NCI-H446 (cell line): ENCODE measurements at regions not wholly inside any gene's neighbourhood (a gene's known extent, or its start where the extent isn't known, plus 50 kb on each side); places are given as distances from the start of the nearest gene placed in this dataset.
A peak's percentile ranks its signal among the peaks of the same experiment; 100 is the strongest.

Experiments used
- DNase-seq, 2 experiments: peaks; one replicate each; lab custom pipeline; 2025; lab: John Stamatoyannopoulos, UW

DNA sequence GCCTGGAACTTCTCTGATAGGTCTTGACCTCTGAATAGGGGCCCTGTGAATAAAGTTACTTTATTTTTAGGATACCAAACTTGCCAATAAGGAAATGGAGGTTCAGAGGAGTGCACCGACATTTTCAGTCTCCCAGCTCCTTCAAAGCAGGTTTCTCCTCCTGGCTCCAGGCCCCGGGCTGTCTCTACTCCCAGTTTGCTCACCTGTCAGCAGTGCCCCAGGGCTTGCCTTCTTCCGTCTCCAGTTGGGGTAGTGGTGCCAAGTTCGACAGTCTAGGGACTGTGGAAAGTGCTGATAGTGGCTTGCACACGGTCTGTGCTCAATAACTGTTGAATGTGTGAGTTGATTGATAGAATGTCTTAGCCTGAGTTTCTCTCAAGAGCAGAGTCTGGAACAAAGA lies 149.2 kb downstream of the ACTL8 start:
- DNase-seq, result no peak

DNA sequence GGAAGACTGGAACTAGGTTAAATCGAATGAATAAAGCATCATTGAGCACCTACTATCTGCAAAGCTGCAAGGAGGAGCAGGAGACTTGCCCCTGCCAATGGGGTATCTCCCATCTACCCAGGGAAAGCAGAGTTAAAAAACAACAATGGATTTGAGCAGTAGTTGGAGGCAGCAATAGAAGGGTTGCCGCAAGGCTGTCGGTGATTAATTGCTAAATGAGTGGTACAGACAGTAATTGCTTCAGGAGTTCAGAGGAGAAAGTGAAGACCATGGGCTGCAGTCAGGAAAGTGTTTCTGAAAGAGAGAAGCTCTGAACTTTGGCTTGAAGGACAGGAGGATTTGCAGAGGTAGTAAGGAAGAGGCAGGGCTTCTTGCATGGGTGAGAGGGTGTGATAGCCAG lies 152.9 kb downstream of the ACTL8 start:
- no peak for DNase-seq

DNA sequence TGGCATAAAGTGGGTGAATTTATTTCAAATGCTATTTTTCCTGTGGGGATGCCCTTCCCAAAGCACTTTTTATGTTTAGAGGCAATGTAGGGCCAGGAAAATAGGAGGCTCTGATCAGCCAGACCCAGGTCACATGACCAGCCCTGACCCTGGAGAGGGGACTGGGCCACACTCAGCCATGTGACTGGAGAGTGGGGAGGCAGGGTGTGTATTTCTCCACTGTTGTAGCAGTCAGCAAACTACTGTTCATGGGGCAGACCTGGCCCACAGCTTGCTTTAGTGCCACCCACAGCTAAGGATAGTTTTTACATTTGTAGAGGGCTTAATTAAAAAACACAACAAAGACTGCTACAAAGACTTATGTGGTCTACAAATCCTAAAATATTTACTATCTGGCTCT lies 153.8 kb downstream of the ACTL8 start:
- DNase-seq, result no peak

DNA sequence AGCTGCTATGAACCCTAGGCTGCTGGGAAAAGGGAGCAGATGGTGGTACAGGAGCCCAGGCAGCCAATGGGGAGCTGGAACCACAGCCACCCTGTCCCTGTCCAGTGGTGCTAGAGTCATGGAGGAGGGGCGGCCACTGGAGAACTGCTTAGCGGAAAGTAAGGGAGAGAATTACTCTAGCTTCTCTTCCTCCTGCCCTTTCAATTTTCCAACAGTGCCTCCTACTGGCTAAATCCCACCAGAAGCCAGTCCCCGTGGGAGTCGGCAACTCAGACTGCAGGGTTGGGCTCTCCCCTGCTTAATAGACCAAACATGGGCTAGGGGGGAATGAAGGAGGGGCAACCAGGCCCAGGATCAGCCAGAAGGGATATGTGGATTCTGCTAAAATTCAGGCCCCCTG lies 154.5 kb downstream of the ACTL8 start:
- DNase-seq, result peak in 1 of 2 experiments; percentile 33

DNA sequence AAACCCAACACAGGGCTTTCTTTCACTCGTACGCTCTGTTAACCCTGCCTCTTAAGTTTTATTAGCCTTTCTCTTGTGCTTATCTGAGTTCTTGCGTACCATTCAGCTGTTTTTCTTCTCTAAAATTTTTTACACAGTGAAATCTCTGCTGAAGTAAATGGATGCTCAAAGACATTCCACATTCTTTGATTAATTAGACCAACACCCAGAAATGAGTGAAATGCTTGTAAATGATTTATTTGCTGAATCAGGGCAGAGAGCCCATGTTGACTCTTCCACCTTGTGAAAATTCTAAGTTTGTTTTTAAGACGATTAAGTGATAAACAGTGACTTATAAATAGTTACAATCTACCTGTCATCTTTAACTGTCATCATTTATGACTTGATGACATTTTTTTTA lies 156.7 kb downstream of the ACTL8 start:
- DNase-seq, result no peak

DNA sequence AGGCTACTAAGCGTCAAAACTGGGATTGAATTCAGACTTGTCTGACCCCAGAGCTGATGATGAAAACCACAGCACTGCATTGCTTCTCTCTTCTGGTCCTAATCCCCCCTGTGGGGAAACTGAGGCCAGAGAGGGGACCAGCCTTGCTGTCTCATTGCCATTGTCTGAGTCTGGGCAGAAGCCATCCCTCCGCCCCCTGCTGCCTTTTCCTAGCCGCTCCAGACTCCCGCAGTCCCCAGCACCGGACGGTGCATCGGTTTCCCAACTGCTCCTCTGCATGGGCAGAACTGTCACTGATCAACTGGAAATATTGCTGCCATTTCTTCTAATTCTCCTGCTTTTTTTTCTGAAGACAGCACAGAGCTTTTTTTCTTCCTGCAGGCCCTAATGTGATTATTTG lies 157.4 kb downstream of the ACTL8 start:
- DNase-seq, result no peak

DNA sequence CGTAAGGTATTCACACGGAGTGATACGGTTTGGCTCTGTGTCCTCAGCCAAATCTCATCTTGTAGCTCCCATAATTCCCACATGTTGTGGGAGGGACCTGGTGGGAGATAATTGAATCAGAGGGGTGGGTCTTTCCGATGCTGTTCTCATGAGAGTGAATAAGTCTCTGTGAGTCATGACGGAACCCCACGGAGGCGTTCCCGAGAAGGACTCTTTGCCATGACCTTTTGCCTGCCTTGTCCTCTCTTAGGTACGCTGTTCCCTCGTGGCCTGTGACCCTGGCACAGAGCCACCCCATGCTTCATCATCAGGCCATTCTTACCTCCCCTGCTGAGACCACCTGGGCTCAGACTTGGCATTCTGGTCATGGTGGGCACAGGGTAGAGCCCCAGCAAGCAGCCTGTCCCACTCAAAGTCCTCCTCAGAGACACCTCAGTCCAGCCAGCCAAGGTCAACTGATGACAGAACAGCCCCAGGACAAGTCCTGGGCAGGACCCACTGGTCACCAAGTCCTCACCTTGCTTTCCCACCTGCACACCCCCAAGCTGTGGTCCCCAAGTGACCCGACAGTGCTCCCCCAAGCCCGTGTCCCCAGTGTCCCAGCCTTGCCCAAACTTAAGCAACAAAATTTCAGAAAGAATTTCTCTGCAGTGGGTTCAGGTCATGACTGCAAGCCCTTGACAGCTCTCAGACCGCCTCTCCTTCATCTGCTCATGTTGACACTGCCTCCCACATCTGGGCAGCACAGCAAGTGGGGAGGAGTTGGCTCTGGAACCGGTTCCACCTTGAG lies 158.4 kb downstream of the ACTL8 start:
- DNase-seq, result no peak

DNA sequence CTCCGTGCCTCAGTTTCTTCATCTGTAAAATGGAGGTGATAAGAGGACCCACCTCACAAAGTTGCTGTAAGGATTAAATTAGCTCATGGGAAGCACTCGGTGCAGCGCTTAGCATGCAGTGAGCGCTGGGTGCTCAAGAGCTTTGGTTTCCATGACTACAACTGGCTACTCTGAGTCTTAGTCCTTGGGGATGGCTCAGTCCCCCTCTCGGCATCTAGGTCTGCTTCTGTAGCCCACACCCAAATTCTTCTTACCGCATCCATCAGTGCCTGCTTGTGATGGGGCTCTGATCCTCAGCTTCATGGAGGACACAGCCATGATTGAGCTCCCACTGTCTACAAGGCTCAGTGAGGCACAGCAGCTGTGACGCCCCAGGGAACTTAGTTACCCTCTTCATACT lies 159.0 kb downstream of the ACTL8 start:
- no peak for DNase-seq

DNA sequence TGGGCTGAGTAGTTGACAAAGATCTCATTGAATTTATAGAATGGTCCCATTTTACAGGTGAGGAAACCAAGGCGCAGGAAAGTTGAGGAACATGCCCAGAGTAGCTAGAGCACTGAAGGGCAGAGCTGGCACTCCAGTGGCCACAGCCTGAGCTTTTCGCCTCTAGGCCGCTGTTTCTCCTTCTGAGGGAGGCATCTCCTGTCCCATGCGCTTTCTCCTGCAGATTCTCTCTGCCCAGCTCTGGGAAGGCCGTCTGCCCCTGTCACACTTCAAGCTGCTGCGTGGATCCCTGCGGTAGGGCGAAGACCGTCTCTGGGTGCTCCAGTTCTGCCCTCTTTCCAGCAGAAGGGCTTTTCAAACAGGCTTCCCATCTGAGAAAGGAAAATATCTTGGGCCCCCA lies 159.9 kb downstream of the ACTL8 start:
- DNase-seq, result no peak

DNA sequence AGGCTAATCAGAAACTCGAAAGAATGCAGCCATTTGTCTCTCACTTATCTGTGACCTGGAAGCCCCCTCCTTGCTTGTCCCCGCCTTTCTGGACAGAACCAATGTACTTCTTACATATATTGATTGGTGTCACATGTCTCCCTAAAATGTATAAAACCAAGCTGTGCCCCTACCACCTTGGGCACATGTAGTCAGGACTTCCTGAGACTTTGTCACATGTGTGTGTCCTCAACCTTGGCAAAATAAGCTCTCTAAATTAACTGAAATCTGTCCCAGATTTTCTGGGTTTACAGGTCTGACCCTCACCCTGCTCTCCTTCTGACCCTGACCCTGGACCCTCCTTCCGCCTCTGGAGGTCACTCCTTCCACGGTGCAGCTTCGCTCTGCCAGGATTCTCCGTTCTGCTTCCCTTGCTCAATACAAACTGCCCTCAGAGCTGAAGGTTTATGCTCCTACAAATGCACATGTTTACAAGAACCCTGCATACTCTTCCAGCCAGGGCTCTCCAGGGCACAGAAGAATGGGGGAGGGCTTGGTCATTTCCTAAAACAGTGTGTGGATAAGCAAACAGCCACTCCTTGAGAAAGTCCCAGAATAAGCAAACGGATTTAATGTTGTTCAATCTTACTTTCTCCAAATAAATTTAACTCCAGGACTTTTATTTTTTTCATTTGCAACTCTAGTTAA lies 160.5 kb downstream of the ACTL8 start:
- no peak for DNase-seq

DNA sequence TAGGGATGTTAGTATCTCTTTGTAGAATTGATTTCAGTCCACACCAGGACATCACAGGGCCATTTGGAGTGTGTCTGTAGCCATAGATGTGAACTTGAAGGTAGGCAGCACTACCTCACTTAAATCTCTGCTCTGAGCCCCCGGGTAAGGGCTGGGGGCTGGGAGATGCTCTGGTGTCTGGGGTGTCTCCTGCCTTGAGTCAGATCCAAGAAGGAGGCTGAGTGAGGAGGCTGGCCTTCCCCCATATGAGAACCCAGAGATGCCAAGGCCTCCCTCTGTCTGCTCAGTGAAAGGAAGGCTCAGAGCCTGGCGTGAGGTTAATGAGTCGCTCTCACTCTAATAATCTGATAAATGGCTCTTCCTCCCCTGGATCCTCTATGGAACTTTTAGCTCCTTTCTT lies 161.6 kb downstream of the ACTL8 start:
- no peak for DNase-seq

DNA sequence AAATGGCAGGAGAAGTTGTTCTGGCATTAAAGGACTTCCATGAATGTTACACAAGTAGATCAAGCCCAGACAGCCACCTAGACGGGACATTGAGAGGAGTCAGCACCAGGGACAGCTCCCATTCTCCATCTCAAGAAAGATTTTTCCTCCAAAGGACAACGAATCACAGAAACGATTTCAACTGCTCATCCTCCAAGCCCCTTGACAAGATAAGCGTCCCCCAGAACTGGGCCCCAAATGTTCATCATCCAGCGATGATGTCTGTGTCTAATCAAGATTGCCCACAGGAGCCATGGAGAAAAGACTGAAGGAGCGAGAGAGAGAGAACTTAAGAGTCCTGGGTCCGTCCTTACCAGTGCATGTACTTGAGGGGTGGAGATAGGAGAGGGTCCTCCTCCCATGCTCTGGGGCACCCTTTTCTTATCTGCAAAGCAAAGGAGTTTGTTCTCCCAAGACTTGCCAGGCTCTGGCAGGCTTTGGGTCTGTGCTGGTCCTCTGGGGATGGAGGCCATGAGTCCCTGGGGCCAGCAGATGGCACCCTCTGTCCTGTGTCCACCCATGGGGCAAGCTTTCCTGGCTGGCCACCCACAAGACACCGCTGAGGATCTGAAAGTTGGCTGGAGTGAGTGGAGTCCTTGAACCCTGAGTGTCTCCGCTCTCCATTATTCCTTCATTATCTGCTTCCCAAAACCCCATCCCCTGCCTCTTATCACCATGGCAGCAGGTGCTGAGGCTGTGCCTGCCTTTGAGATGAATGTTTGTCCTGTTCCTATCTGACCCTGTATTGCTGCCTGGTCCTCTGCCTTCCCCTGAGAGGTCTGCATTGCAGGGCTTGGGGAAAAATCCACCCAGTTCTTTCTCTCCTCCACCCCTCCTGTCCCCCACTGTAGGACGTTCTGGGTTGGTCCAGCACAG lies 164.6 kb downstream of the ACTL8 start:
- no peak for DNase-seq

DNA sequence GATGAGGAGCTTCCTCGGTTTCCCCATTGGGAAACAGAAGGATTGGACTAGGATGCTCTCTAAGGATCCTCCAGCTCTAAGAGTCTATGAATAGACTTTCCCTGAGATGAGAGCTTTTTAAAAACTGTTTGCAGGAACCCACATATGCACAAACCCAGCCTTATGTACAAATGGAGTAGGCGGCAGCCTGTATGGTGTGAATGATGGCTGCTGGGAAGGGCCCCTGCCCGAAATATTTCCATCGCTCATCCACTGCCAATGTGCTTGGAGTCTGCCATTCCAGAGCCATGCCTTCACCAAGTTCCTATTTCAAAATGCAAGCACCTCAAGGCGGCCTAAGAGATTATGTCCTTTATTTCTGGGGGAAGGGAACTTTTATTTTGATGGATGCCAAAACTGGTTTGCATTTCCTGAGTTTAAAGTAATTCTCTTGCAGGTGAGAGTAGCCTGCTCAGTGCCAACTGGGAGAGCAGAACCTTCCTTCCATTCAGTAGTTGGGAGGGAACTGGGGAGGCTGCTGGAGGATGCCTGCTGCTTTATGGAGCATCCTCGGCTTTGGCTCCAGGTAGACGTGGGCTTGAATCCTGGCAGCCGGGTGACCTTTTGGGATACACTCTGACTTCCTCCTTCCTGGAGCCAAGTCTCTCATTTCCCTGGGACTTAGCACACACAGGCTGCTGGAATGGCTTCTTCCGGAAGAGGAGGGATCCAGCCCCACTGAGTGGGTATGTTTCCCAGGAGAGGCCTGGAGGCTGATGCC lies 165.9 kb downstream of the ACTL8 start:
- DNase-seq, result no peak

DNA sequence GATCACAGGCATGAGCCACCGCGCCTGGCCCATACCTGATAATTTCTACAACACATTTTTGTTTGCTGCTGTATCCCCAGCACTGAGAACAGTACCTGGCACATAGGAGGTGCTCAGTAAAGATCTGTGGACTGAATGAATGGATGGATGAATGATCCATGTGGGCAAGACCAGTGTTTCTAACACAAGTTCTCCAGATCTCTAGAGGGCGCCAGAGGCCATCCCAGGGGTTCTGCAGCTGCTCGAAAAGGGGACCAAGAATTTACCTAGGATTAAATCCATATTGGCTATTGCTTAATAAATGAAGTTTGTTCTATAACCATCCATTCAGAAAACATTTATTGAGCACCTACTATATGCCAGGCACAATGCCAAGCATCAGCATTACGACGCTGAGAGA lies 167.7 kb downstream of the ACTL8 start:
- DNase-seq, result peak; percentile 13 to 76

DNA sequence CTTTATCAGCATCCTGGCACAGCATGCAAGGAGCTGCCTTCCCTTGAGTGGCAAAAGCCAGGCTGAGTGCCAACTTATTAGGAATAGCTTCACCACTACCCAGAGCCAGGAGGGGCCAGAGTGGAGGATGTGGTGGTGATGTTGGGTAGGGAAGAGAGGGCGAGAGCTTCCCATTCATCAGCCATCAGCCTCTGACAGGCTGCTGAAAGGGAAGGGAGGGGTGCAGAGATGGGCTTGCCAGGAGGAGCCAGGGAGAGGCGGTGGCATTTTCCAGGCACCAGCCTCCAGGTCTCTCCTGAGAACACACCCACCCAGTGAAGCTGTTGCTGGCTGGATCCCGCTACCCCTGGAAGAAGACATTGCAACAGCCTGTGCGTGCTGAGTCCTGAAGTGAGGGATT lies 168.5 kb downstream of the ACTL8 start:
- peak; percentile 40 to 44 for DNase-seq

DNA sequence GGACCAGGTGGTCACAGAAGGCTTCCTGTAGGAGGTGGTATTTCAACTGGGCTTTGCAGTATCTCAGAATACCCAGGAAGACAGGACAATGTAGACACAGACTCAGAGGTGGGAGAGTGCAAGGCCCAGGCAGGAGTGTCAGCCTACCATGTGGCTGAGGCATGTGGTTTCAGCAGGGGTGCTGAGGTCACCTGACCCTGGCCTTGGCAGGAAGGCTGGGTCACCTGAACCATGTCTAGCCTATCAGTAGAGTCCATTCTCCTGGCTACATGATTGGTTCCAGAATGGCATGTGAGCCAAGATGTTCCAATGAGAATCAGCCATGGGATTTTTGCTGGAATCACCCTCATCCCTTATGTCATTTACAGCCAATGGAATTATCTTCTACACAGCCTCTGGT lies 169.4 kb downstream of the ACTL8 start:
- DNase-seq, result no peak

DNA sequence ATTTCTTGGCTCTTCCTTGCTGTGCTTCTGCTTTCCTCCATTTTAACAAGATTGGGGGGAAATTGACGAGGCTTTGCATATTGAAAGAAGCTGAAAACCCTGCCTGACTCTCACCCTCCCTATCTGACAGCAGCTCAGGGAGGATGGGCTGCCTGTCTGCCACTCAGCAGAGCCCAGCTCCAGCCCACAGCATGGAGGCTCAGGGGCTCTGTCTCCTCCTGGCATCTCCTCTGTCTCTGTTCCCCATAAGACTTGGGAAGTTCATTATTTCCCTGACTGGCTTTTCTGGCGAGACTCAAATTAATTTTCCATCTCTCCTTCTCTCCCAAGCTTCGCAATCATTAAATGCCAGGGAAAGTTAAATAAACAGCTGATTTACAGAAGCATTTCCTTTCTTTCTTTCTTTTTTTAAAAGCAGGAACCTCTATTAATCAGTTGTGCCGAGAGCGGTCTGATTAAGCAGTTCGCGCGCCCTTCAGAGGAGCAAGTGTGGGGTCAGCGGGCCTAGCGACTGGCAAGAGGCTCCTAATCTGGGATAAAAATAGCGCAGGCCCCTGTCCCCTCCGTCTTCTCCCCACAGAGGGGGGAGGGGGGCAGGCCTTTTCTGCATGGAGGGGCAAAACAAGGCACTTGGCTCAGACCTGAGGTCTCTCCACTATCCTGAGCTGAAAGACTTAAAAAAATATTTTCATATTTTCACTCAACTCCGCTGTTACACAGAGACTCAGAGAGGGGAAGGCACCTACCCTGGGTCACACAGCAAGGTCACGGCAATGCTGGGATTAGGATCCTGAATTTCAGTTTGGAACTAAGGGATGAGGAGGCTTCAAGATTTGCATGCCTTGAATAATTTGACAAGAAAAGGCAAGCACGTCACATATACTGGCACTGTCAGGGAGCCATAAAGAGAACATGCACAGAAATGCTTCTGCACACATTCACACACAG lies 170.4 kb downstream of the ACTL8 start:
- DNase-seq, result no peak

DNA sequence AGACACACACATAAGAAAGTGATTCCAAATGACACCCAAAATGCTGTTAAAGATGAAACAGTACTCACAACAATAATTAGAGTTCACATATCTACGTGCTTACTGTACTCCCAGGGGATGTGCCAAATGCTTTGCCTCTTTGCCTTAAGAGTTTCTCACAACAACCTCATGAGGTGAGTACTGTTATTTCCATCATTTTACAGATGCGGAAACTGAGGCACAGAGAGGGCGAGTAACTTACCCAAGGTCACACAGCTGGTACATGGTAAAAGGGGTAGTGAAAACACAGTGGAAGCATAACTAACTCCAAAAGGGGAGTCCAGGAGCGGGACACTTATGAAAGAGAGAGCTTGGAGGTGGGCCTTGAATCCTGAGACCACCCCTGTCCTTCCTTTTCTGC lies 171.8 kb downstream of the ACTL8 start:
- DNase-seq, result no peak

DNA sequence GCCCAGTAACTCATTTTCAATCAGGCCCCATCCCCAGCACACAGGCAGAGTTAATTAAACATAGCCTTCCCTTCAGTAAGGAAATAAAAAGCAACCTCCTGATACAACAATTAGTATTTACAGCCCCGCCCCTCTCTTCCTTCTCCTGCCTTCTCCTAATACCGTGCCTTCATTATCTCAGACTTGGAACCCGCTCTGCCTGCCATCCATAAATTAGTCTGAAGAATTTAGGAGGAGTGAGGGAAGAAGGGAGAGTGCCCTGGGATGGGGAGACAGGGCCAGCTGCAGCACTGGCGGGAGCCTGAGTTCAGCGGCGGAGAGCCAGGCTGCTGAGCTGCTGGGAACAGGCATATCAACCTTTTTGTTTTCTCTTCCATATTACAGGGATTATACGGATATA lies 172.8 kb downstream of the ACTL8 start:
- DNase-seq, result no peak

DNA sequence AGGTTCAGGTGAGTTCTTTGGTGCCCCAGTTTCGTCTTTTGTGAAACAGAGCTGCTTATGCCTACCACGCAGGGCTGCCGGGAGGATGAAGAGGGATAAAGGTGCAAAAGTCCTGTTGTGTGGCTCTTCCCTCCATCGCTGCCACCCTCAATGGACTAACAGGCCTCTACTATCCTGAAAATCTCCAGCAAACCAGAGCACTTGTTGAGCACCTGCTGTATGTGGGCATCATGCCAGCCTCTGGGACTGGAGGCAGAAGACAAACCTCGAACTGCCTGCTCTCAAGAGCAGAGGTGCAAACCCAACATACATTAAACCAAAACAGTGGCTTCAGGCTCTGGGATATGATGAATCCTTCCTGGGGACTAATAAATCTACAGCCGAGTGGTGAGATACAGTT lies 174.1 kb downstream of the ACTL8 start:
- no peak for DNase-seq

DNA sequence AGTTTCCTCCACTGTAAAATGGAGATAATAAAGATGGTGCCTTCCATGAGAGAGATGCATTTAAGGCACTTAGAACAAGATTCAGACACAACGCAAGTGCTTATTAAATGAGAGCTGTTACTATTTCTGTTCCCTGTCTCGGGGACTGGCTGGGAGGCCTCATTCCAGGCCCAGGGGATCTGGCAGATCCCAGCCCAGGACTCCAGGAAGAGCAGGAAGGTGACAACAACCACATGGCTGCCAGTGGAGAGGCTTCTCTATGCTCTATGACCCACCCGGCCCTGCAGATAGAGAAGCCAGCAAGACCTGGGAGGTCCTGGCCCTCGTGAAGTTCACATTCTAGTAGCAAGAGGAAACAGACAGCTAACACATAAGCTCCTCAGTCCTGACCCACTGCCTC lies 175.5 kb downstream of the ACTL8 start:
- no peak for DNase-seq
